Activated CD4-positive, alpha-beta T cell treated with anti-CD3 and anti-CD28 coated beads for 4 hours (primary cell): ENCODE measurements at regions not wholly inside any gene's neighbourhood (a gene's known extent, or its start where the extent isn't known, plus 50 kb on each side); places are given as distances from the start of the nearest gene placed in this dataset.
A peak's percentile ranks its signal among the peaks of the same experiment; 100 is the strongest.

Source experiments
- DNase-seq, 2 donors: peaks; one replicate each; pipeline ENCODE4 v3.0.0-alpha.2; 2020

DNA sequence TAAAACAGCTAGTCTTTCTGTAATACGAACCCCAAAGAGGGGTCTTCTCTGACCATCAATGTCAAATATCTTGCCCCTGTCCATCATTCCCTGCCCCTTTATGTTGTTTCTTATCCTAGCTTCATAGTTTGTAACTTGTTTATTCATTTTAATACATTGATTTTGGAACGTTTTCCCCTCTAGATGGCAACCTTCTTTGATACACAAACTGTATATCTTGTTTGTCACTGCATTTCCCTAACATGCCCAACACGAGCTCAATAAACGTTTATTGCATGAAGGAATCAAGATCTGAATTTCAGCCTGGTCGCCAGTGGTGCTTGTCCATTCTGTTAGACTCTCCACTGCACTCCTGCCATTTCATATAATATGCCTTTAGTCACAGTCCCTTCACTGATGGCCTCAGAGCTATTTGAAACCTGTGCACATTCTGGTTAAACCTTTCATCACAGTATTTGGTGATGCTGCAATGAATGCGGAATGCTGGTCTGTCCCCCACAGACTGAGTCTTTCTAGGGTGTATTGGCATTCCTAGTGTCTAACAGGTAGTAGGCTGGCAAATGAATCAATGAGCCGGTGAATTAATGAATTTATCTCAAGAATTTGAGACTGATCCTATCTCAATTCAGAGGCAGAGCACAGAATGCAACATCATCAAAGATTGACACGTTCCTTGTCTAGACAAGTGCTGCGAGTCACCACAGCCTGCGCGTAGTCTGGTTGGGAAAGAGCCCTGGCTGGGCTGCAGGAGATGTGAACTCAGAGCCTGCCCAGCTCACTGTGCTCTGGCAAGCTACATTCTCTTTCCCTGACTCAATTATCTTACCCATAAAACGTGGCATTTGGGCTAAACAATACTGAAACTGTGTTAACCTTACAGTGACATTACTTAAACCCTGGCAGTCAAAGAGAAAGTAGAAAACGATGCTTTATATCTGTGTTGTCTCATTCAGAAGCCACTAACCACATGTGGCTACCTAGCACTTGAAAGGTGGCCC is 55.2 kb upstream of the FRMD4A start:
- peak in 1 of 2 donors; percentile 43 for DNase-seq

DNA sequence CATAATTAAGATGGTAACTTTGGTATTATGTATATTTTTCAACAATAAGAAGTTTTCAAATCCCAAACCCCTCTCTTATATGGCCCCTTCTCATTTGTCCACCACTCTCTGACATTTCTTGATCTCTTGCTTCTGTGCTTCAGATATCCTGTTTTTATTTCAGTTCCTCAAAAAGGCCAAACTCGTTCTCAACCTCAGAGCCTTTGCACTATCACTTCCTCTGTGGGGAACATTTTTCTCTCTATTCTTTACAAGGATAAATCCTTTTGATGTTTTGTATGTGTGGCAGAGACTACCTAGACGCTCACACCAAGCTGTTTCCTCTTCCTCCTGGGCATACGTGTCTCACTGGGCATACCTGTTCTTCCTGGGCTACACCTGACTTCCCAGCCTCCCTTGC is 54.2 kb upstream of the FRMD4A start:
- no peak for DNase-seq

DNA sequence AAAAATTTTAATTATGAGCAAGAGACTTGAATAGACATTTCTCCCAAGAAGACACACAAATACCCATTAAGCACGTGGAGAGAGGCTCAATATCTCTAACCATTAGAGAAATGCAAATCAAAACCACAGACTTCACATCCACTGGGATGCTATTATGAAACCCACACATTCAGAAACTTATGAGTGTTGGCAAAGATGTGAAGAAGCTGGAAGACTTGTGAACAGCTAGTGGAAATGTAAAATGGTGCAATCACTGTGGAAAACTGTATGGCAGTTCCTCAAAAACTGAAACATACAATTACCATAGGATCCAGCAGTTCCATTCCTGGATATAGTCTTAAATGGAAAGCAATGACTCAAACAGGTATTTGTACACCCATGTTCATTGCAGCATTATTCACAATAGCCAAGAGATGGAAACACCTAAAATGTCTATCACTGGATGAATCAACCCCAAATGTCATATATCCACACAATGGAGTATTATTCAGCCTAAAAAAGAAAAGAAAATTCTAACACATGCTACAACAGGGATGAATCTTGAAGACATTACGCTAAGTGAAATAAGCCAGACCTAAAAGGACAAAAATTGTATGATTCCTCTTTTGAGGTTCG is 53.5 kb upstream of the FRMD4A start:
- DNase-seq, result no peak

DNA sequence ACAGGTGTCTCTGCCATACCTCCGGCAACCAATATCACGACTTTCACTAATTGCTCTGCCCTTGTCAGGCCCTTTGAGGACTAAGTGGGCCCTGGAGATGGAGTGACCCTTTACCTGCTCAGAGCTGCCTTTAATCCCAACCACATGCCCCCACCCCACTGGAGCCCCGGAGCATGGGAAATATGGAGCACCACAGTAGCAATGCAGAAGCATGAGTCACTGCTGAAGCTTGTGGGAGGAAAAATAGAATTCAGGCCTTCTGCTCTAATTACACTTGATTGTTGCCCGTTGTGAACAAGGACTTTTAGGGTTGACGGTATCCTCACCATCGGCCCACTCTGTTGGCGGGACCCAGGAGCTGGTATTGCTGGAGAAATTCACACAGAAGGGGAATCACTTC is 52.5 kb upstream of the FRMD4A start:
- DNase-seq, result no peak

DNA sequence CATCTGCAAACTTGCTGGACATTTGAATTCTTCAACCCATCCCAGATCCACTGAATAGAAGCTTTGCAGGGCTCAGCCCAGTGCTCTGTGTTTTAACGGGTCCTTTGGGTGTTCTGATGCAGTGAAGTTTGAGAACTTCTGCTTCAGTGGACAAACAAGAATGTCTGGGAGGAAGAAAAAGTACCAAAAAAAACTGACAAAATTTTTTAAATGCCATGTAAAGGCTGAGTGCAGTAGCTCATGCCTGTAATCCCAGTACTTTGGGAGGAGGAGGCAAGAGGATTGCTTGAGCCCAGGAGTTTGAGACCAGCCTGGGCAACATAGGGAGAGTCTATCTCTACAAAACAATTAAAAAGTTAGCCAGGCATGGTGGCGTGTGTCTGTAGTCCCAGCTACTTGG is 51.8 kb upstream of the FRMD4A start:
- DNase-seq, result no peak

DNA sequence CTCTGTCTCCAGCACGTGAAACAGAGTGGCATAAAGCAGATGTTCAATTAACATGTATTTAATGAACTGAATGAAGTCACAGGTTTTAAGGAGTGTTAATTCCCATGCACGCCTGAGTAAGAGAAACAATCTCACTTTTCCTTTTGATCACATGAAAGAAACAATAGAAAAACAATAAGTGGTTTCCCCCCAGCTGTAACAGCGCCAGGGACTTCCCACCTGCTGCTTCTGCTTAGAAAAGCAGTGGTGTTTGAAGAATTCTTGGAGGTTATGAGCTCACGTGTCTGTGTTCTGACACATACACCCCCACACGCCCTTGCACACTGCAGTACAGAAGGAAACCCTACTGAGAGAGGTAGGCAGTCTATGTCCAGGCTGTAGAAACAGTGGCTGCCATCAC is 51.3 kb upstream of the FRMD4A start:
- peak; percentile 34 to 62 for DNase-seq

DNA sequence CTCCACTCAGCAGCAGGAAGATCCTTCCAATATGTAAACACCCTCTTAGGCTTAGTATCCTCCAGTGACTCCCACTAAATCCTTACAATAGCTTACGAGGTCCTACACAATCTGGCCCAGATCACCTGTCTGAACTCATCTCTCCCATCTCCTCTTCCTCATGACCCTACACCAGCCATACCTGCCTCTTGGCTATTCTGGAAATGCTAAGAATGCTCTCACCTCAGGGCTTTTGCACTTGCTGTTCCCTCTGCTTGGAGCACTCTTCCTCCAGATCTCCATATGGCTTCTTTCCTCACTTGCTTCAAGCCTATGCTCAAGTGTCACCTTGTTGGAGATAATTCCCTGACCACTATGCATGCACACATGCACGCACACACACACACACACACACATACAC is 50.8 kb upstream of the FRMD4A start:
- no peak for DNase-seq

DNA sequence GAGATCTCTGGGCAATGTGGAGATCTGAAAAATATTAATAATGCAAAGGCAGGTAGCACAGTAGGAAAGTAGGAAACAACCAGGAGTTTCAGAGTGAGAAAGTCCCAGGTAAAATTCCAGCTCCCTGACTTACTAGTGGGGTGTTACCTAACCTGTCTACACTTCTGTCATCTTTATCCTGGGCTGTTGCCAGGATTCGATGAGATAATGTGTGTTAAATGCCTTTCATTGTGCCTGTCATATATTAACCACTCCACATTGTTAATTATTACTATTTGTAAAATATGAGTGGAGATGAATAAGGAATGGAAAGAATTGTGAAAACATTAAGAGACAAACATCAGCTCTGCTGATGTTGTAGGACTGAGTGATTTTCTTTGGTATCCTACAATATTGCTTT is 50.0 kb upstream of the FRMD4A start:
- DNase-seq, result no peak
